SK-N-SH (cell line): ENCODE measurements at regions not wholly inside any gene's neighbourhood (a gene's known extent, or its start where the extent isn't known, plus 50 kb on each side); places are given as distances from the start of the nearest gene placed in this dataset.

Experiments
- CTCF ChIA-PET: fragments of 300-600, 350-600 bp; formaldehyde crosslinking; extraction: SDS; loops from one replicate; lab custom pipeline; 2021; lab: Yijun Ruan, JAX
- POLR2A ChIA-PET: fragments of 350-600 bp; sonication (Branson Sonifier 250); formaldehyde crosslinking; extraction: SDS; loops from one replicate; lab custom pipeline; 2020; ENCODE audit warnings: antibody characterized with exemption, inconsistent platforms; lab: Yijun Ruan, JAX
- DNase-seq: peaks from one replicate; pipeline ENCODE4 v3.0.0; 2012
- H2AFZ ChIP-seq: fragments of 200-600 bp; sonication (generic); 2 replicates; pipeline ENCODE4 v1.8.1; 2016; ENCODE audit warnings: antibody characterized with exemption, mild to moderate bottlenecking, low read depth
- H3F3A ChIP-seq: fragments of 200-600 bp; sonication (generic); replicated peaks from 2 replicates; pipeline ENCODE3; 2016; ENCODE audit warnings: antibody characterized with exemption, mild to moderate bottlenecking; ENCODE audit not compliant: insufficient read depth
- H3K27ac ChIP-seq, 2 experiments: fragments of 200-500 bp in 1 of 2; fragments of 200-600 bp in 1 of 2; sonication (Bioruptor generic) in 1 of 2; sonication (generic), shearing (Covaris generic) in 1 of 2; 2 replicates each; pipeline versions ENCODE4 v1.5.1 to v1.6.1; 2014 to 2016; ENCODE audit warnings: low read depth in 2 of 2, inconsistent platforms in 1 of 2, low read length in 1 of 2, mild to moderate bottlenecking in 1 of 2, mixed read lengths in 1 of 2
- H3K27me3 ChIP-seq: fragments of 200-600 bp; sonication (generic), shearing (Covaris generic); 2 replicates; pipeline ENCODE4 v1.6.1; 2016; ENCODE audit warnings: mixed run types; ENCODE audit not compliant: insufficient read depth
- H3K36me3 ChIP-seq, 2 experiments: fragments of 200-500 bp in 1 of 2; fragments of 200-600 bp in 1 of 2; sonication (Bioruptor generic) in 1 of 2; sonication (generic) in 1 of 2; replicated peaks in 1 of 2; 2 replicates each; pipeline versions ENCODE3 to v1.5.1; 2014 to 2016; ENCODE audit warnings: low read length in 1 of 2, mild to moderate bottlenecking in 1 of 2; ENCODE audit not compliant: insufficient read depth in 2 of 2, control insufficient read depth in 1 of 2
- H3K4me1 ChIP-seq, 2 experiments: fragments of 200-500 bp in 1 of 2; fragments of 200-600 bp in 1 of 2; sonication (Bioruptor generic) in 1 of 2; sonication (generic), shearing (Covaris generic) in 1 of 2; 2 replicates each; pipeline versions ENCODE4 v1.5.1 to v1.6.1; 2014 to 2016; ENCODE audit warnings: low read depth in 1 of 2, low read length in 1 of 2, mixed run types in 1 of 2; ENCODE audit not compliant: insufficient read depth in 2 of 2, control insufficient read depth in 1 of 2
- H3K4me2 ChIP-seq: fragments of 200-600 bp; sonication (generic), shearing (Covaris generic); 2 replicates; pipeline ENCODE4 v1.6.1; 2017; ENCODE audit warnings: mixed run types
- H3K4me3 ChIP-seq, 2 experiments: fragments of 200-500 bp in 1 of 2; fragments of 200-600 bp in 1 of 2; sonication (Bioruptor generic) in 1 of 2; sonication (generic), shearing (Covaris generic) in 1 of 2; 2 replicates each; pipeline versions ENCODE4 v1.5.1 to v1.8.1; 2014 to 2016; ENCODE audit warnings: low read depth in 2 of 2, inconsistent platforms in 1 of 2, low read length in 1 of 2, mild to moderate bottlenecking in 1 of 2, mixed read lengths in 1 of 2, moderate library complexity in 1 of 2
- H3K79me2 ChIP-seq: fragments of 200-600 bp; sonication (generic); 2 replicates; pipeline ENCODE4 v1.8.1; 2017; ENCODE audit warnings: mild to moderate bottlenecking; ENCODE audit not compliant: insufficient read depth
- H3K9ac ChIP-seq: fragments of 200-600 bp; sonication (generic); 2 replicates; pipeline ENCODE4 v1.6.1; 2017; ENCODE audit warnings: mixed run types
- H3K9me2 ChIP-seq: fragments of 200-600 bp; sonication (generic); 2 replicates; pipeline ENCODE4 v1.6.1; 2017; ENCODE audit warnings: mixed run types
- H3K9me3 ChIP-seq: fragments of 200-600 bp; sonication (generic); 2 replicates; pipeline ENCODE4 v1.6.1; 2017; ENCODE audit warnings: mixed run types, mild to moderate bottlenecking, moderate library complexity
- H4K20me1 ChIP-seq: fragments of 200-600 bp; sonication (generic); 2 replicates; pipeline ENCODE4 v1.6.1; 2017; ENCODE audit warnings: mild to moderate bottlenecking, mixed run types; ENCODE audit not compliant: insufficient read depth
- CTCF ChIP-seq: fragments of 200-600 bp; sonication (generic); IDR thresholded peaks from 2 replicates; pipeline ENCODE4 v1.6.1; 2017; ENCODE audit warnings: antibody characterized with exemption, mild to moderate bottlenecking, moderate library complexity
- FOSL2 ChIP-seq: IDR thresholded peaks from 2 replicates; pipeline ENCODE4 v1.4.0; 2012; ENCODE audit warnings: low read depth, mild to moderate bottlenecking, moderate library complexity, borderline replicate concordance
- FOXM1 ChIP-seq: IDR thresholded peaks from 2 replicates; pipeline ENCODE4 v1.4.0; 2012; ENCODE audit warnings: low read depth, mild to moderate bottlenecking
- GATA2 ChIP-seq: sonication (generic); formaldehyde crosslinking; IDR thresholded peaks from 2 replicates; pipeline ENCODE4 v1.5.0; 2020; ENCODE audit warnings: mild to moderate bottlenecking, missing genetic modification reagents
- JUND ChIP-seq: IDR thresholded peaks from 2 replicates; pipeline ENCODE4 v1.4.0; 2012
- NFIC ChIP-seq: IDR thresholded peaks from 2 replicates; pipeline ENCODE4 v1.4.0; 2012; ENCODE audit warnings: borderline replicate concordance
- NRF1 ChIP-seq: IDR thresholded peaks from 2 replicates; pipeline ENCODE4 v1.6.1; 2012; ENCODE audit warnings: low read depth, mild to moderate bottlenecking, low read length
- PBX3 ChIP-seq: IDR thresholded peaks from 2 replicates; pipeline ENCODE4; 2012
- POLR2AphosphoS5 ChIP-seq: IDR thresholded peaks from 2 replicates; pipeline ENCODE4 v1.6.1; 2012; ENCODE audit warnings: low read depth, low read length
- RCOR1 ChIP-seq: fragments of 150-350 bp; IDR thresholded peaks from 2 replicates; pipeline ENCODE4 v1.6.1; 2017; ENCODE audit warnings: antibody characterized with exemption, low read length
- RFX5 ChIP-seq: IDR thresholded peaks from 2 replicates; pipeline ENCODE4 v1.6.1; 2012; ENCODE audit warnings: mild to moderate bottlenecking, improper control_type of control experiment, low read length
- SMC3 ChIP-seq: IDR thresholded peaks from 2 replicates; pipeline ENCODE4 v1.6.1; 2012; ENCODE audit warnings: low read depth, low read length, improper control_type of control experiment
- TAF1 ChIP-seq: IDR thresholded peaks from 2 replicates; pipeline ENCODE4 v1.6.1; 2012; ENCODE audit warnings: low read depth, mild to moderate bottlenecking, low read length, moderate library complexity, borderline replicate concordance
- TCF12 ChIP-seq: IDR thresholded peaks from 2 replicates; pipeline ENCODE4 v1.4.0; 2012
- USF2 ChIP-seq: fragments of 150-350 bp; IDR thresholded peaks from 2 replicates; pipeline ENCODE4 v1.6.1; 2017; ENCODE audit warnings: antibody characterized with exemption, low read length, low read depth, borderline replicate concordance
- YY1 ChIP-seq: IDR thresholded peaks from 2 replicates; pipeline ENCODE4 v1.4.0; 2012; ENCODE audit warnings: low read depth, mild to moderate bottlenecking
- whole genome bisulfite sequencing: methylation state at CpG from one replicate; pipeline ENCODE4 v1.1.6; 2017; ENCODE audit warnings: low lambda C conversion rate; 5-methylcytosine and 5-hydroxymethylcytosine counted together
- TF ChIP-seq, protein P1 (sequence below): IDR thresholded peaks from 2 replicates; pipeline ENCODE4 v1.4.0; 2012; ENCODE audit warnings: low read depth, borderline replicate concordance
- TF ChIP-seq, protein P2 (sequence below): fragments of 150-350 bp; IDR thresholded peaks from 2 replicates; pipeline ENCODE4 v1.6.1; 2016; ENCODE audit warnings: mild to moderate bottlenecking, low read depth, low read length

- no peaks in the 10 kb centered on the region for H3K79me2 ChIP-seq
- no peak overlapping the region for H3K27ac ChIP-seq
- 79% methylated on average over 3 of the region's 3 CpGs for WGBS
- H3K9me3 ChIP-seq = no peaks in the 10 kb centered on the region
- no peak for TF ChIP-seq YY1
- TF ChIP-seq FOSL2 = no peak
- no peak for TF ChIP-seq USF2
- TF ChIP-seq FOXM1 = no peak
- H3K4me3 ChIP-seq = no peak overlapping the region
- DNase-seq = no peak
- ChIA-PET CTCF (no interaction called here), POLR2A (no interaction called here)
- no peak overlapping the region for H3K9ac ChIP-seq
- H2AFZ ChIP-seq = no peak overlapping the region
- H3K27me3 ChIP-seq = no peaks in the 10 kb centered on the region
- no peaks in the 10 kb centered on the region for H3K36me3 ChIP-seq
- peaks cover 0 to 14% of the 10 kb centered on the region in 2 experiments; a peak in 1 of 4 replicates for H3K4me1 ChIP-seq
- H3F3A ChIP-seq = no peaks in the 10 kb centered on the region
- no peaks in the 10 kb centered on the region for H4K20me1 ChIP-seq
- no peak overlapping the region for H3K4me2 ChIP-seq
- no peaks in the 10 kb centered on the region for H3K9me2 ChIP-seq
Measured at GRCh38 chr14:61122862-61123261, 141.8 kb downstream of the SLC38A6 start.

DNA sequence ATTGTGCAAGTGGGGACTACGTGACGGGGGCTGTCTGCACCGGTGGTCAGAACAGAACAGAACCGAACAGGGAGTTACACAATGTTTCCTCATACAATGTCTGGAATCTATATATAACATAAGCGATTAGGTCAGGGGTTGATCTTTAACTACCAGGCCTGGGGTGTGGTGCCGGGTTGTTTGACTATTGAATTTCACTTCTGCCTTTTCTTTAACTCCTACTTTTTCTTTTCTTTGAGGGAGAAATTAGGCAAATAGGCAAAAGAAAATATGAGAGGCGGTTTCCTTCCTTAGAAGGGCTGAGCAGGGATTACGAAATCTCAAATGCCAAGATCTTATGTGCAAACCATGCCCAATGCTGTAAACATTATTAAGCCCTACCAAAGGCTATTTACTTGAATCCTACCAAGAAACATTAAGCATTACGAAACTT, 140.3 kb downstream of the SLC38A6 start:
- TF ChIP-seq NFIC (no peak), USF2 (no peak), RFX5 (no peak), TAF1 (no peak), NRF1 (no peak), CTCF (no peak), SMC3 (no peak), GATA2 (no peak), POLR2AphosphoS5 (no peak), RCOR1 (no peak), JUND (no peak), TCF12 (no peak), PBX3 (no peak), YY1 (no peak)
- TF ChIP-seq, protein P1, sequence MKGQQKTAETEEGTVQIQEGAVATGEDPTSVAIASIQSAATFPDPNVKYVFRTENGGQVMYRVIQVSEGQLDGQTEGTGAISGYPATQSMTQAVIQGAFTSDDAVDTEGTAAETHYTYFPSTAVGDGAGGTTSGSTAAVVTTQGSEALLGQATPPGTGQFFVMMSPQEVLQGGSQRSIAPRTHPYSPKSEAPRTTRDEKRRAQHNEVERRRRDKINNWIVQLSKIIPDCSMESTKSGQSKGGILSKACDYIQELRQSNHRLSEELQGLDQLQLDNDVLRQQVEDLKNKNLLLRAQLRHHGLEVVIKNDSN = no peak
- TF ChIP-seq, protein P2, sequence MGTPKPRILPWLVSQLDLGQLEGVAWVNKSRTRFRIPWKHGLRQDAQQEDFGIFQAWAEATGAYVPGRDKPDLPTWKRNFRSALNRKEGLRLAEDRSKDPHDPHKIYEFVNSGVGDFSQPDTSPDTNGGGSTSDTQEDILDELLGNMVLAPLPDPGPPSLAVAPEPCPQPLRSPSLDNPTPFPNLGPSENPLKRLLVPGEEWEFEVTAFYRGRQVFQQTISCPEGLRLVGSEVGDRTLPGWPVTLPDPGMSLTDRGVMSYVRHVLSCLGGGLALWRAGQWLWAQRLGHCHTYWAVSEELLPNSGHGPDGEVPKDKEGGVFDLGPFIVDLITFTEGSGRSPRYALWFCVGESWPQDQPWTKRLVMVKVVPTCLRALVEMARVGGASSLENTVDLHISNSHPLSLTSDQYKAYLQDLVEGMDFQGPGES = no peak
- Histone ChIP-seq H3K9me3 (no peaks in the 10 kb centered on the region), H3F3A (no peaks in the 10 kb centered on the region), H3K27ac (no peak overlapping the region), H3K4me3 (no peak overlapping the region), H3K79me2 (no peaks in the 10 kb centered on the region), H2AFZ (no peak overlapping the region), H3K4me2 (no peak overlapping the region), H3K4me1 (peaks cover 0 to 10% of the 10 kb centered on the region in 2 experiments; a peak in 1 of 4 replicates), H3K36me3 (no peaks in the 10 kb centered on the region), H4K20me1 (no peaks in the 10 kb centered on the region), H3K9ac (no peak overlapping the region), H3K27me3 (no peaks in the 10 kb centered on the region), H3K9me2 (no peaks in the 10 kb centered on the region)
- DNase-seq = no peak
- POLR2A ChIA-PET = no interaction called here
- WGBS = 82% methylated on average over 9 of the region's 9 CpGs
- CTCF ChIA-PET = no interaction called here
